Neural cell (in vitro differentiated cells): ENCODE measurements at regions not wholly inside any gene's neighbourhood (a gene's known extent, or its start where the extent isn't known, plus 50 kb on each side); places are given as distances from the start of the nearest gene placed in this dataset.

ENCODE experiments used
- EZH2 ChIP-seq: fragments of 200-600, 300-800 bp; shearing (Covaris generic), sonication (generic); IDR thresholded peaks from 2 replicates; pipeline ENCODE4 v1.6.1; 2014; ENCODE audit warnings: antibody characterized with exemption, low read length, borderline replicate concordance, mild to moderate bottlenecking; ENCODE audit not compliant: insufficient read depth, poor library complexity, severe bottlenecking
- MXI1 ChIP-seq: fragments of 450-650 bp; conservative IDR thresholded peaks from 2 replicates; pipeline ENCODE4 v1.6.1; 2014; ENCODE audit warnings: antibody characterized with exemption, mild to moderate bottlenecking; ENCODE audit not compliant: poor library complexity, severe bottlenecking
- SMC3 ChIP-seq: fragments of 450-650 bp; conservative IDR thresholded peaks from 2 replicates; pipeline ENCODE4 v1.6.1; 2014; ENCODE audit warnings: antibody characterized with exemption, mild to moderate bottlenecking, moderate library complexity; ENCODE audit not compliant: poor library complexity
- TF ChIP-seq, protein P1 (sequence below): fragments of 450-650 bp; IDR thresholded peaks from 2 replicates; pipeline ENCODE4 v1.5.1; 2014; ENCODE audit warnings: antibody characterized with exemption, mild to moderate bottlenecking, moderate library complexity; ENCODE audit not compliant: poor library complexity, severe bottlenecking

- no peak for TF ChIP-seq EZH2
- TF ChIP-seq, protein P1, sequence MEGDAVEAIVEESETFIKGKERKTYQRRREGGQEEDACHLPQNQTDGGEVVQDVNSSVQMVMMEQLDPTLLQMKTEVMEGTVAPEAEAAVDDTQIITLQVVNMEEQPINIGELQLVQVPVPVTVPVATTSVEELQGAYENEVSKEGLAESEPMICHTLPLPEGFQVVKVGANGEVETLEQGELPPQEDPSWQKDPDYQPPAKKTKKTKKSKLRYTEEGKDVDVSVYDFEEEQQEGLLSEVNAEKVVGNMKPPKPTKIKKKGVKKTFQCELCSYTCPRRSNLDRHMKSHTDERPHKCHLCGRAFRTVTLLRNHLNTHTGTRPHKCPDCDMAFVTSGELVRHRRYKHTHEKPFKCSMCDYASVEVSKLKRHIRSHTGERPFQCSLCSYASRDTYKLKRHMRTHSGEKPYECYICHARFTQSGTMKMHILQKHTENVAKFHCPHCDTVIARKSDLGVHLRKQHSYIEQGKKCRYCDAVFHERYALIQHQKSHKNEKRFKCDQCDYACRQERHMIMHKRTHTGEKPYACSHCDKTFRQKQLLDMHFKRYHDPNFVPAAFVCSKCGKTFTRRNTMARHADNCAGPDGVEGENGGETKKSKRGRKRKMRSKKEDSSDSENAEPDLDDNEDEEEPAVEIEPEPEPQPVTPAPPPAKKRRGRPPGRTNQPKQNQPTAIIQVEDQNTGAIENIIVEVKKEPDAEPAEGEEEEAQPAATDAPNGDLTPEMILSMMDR: no peak
- no peak for TF ChIP-seq MXI1
- no peak for TF ChIP-seq SMC3
Observed at GRCh38 chr17:71634376-71634775, 486.4 kb upstream of the SOX9 start.
